ENCODE measurements at regions not wholly inside any gene's neighbourhood (a gene's known extent, or its start where the extent isn't known, plus 50 kb on each side); places are given as distances from the start of the nearest gene placed in this dataset.

DNA sequence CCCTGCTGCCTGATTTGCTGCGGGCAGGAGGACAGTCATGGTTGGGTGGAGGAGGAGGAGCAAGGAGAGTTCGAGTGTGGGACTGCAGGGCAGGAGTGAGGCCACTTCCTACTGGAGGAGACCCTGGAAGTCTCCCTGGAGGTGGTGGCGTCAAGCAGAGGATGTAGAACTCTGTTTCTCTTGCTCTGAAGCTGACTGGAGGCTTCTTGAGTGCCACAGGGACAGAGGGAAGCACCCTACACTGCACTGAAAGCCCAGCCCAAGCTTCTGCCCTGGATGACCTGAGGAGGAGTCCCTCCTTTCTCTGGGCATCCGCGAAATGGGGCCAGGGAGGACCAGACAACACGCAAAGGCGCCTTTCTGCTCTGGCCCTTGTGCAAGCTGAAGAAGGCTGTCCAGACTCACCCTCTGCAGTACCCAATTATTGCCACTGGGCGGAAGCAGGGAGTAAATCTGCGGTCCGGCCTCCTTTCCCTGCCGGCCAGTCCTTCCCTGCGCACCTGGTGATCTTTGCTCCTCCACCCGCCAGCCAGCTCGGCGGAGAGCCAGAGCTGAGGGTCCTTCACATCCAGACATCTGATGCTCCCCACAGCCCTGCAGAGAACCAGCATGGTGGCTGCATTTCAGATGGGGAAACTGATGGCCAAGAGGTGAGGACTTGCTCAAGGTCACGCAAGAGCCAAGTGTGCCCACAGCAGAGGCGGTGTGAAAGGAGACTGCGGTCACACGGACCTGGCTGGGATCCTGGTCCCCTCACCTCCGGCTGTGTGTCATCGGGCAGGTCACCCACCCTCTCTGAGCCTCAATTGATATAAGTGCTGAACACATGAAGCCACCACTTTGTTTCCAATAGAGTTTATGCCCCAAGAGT is 207.1 kb downstream of the TBC1D2B start (continued):
- peak; percentile 14; the same call in 1 of the 2 replicates for TF ChIP-seq TFAP4 (IDR thresholded peaks at IDR 0.05; ENCODE audit: borderline replicate concordance, low read depth)

GRCh38 chr15:77869021-77869895 is 208.3 kb downstream of the TBC1D2B start:
- Histone ChIP-seq H3K4me2 (ENCODE audit: low read depth, low read length) (no peak overlapping the region), H4K20me1 (ENCODE audit: insufficient read depth, low read length) (no peaks in the 10 kb centered on the region), H3K27ac (ENCODE audit: extremely low read length, insufficient read depth, low read length) (no peak overlapping the region), H2AFZ (ENCODE audit: low read length) (no peak overlapping the region), H3K9me3 (ENCODE audit: low read length) (no peaks in the 10 kb centered on the region), H3K79me2 (ENCODE audit: insufficient read depth, low read length) (no peaks in the 10 kb centered on the region), H3K4me3 (replicated peaks in 1 of 3; ENCODE audit: insufficient read depth in 1 of 3, low read depth in 2 of 3, low read length in 3 of 3) (no peak overlapping the region), H3K27me3 (ENCODE audit: control insufficient read depth in 1 of 2, insufficient read depth in 2 of 2, low read length in 2 of 2) (peaks cover under 1 to 2% of the 10 kb centered on the region in 2 experiments; a peak in 2 of 5 replicates), H3K36me3 (replicated peaks in 1 of 2; ENCODE audit: control insufficient read depth in 1 of 2, insufficient read depth in 2 of 2, low read length in 2 of 2) (no peaks in the 10 kb centered on the region), H3K4me1 (ENCODE audit: insufficient read depth, low read length) (0 out of 2 replicates have a peak, but pooled peaks cover 5% of the 10 kb centered on the region), H3K9ac (ENCODE audit: insufficient read depth, low read depth, low read length) (no peak overlapping the region)
- BruUV-seq (replicated peaks) = no TSS peak
- ChIA-PET POLR2A (no interaction called here), CTCF (ENCODE audit: low intra/inter-chr PET ratio, low total read pairs) (no interaction called here)
- TF ChIP-seq, protein P1, sequence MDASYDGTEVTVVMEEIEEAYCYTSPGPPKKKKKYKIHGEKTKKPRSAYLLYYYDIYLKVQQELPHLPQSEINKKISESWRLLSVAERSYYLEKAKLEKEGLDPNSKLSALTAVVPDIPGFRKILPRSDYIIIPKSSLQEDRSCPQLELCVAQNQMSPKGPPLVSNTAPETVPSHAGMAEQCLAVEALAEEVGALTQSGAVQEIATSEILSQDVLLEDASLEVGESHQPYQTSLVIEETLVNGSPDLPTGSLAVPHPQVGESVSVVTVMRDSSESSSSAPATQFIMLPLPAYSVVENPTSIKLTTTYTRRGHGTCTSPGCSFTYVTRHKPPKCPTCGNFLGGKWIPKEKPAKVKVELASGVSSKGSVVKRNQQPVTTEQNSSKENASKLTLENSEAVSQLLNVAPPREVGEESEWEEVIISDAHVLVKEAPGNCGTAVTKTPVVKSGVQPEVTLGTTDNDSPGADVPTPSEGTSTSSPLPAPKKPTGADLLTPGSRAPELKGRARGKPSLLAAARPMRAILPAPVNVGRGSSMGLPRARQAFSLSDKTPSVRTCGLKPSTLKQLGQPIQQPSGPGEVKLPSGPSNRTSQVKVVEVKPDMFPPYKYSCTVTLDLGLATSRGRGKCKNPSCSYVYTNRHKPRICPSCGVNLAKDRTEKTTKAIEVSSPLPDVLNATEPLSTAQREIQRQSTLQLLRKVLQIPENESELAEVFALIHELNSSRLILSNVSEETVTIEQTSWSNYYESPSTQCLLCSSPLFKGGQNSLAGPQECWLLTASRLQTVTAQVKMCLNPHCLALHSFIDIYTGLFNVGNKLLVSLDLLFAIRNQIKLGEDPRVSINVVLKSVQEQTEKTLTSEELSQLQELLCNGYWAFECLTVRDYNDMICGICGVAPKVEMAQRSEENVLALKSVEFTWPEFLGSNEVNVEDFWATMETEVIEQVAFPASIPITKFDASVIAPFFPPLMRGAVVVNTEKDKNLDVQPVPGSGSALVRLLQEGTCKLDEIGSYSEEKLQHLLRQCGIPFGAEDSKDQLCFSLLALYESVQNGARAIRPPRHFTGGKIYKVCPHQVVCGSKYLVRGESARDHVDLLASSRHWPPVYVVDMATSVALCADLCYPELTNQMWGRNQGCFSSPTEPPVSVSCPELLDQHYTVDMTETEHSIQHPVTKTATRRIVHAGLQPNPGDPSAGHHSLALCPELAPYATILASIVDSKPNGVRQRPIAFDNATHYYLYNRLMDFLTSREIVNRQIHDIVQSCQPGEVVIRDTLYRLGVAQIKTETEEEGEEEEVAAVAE (CRISPR knock-in tag; IDR thresholded peaks at IDR 0.05; ENCODE audit: borderline replicate concordance) = no peak
- DNase-seq (ENCODE audit: low spot score) = no peak
- 50% methylated on average over 3 of the region's 17 CpGs for WGBS (ENCODE audit: low lambda C conversion rate)
- intact Hi-C loops (cut with micrococcal nuclease; ENCODE audit: unreplicated experiment) (no loop called here), in situ Hi-C loops (cut with HindIII; ENCODE audit: extremely low pct_ligation_motif_present, low pct_unique_long_range_greater_than_20kb) (no loop called here)
- no peak for ATAC-seq
- FAIRE-seq = no peak
